SK-N-MC (cell line): ENCODE measurements at regions not wholly inside any gene's neighbourhood (a gene's known extent, or its start where the extent isn't known, plus 50 kb on each side); places are given as distances from the start of the nearest gene placed in this dataset.

Experiments
- EZH2 ChIP-seq: fragments of 200-600 bp; sonication (generic); IDR thresholded peaks from one replicate; pipeline ENCODE4 v1.6.1; 2017; ENCODE audit warnings: antibody characterized with exemption
- FOXP2 ChIP-seq: optimal IDR thresholded peaks from 2 replicates; pipeline ENCODE3; 2011; ENCODE audit warnings: mild to moderate bottlenecking, moderate library complexity; ENCODE audit not compliant: insufficient read depth; ENCODE audit errors: extremely low read length, control extremely low read depth
- POLR2AphosphoS5 ChIP-seq: IDR thresholded peaks from 2 replicates; pipeline ENCODE4 v1.6.1; 2012; ENCODE audit warnings: mild to moderate bottlenecking, low read depth, low read length, borderline replicate concordance

- TF ChIP-seq EZH2 (no peak), POLR2AphosphoS5 (no peak), FOXP2 (no peak)
These were observed 109.3 kb upstream of the FZD8 start for GRCh38 chr10:35751347-35751746.
